Liver (tissue), 7 donors: ENCODE measurements at regions not wholly inside any gene's neighbourhood (a gene's known extent, or its start where the extent isn't known, plus 50 kb on each side); places are given as distances from the start of the nearest gene placed in this dataset.
"Not testable (repeated sequence)": the region's sequence is repeated elsewhere in the genome, so short reads cannot be mapped to it uniquely, and the experiment has no call there.

Experiments used
- DNase-seq: peaks from one replicate; pipeline ENCODE4 v3.0.0-alpha.2; 2017; ENCODE audit warnings: low spot score
- H3K27ac ChIP-seq, 2 donors: one replicate each; pipeline ENCODE4 v1.7.0; 2013; ENCODE audit warnings: inconsistent platforms in 2 of 2, low read length in 2 of 2, control low read depth in 1 of 2, low read depth in 1 of 2, mild to moderate bottlenecking in 1 of 2
- H3K27me3 ChIP-seq, 4 donors: one replicate each; pipeline versions ENCODE4 v1.6.1 to v1.7.0; 2013; ENCODE audit warnings: low read length in 3 of 4, inconsistent platforms in 1 of 4, mild to moderate bottlenecking in 1 of 4, moderate library complexity in 1 of 4; ENCODE audit not compliant: control insufficient read depth in 4 of 4, insufficient read depth in 4 of 4
- H3K36me3 ChIP-seq, 4 donors: one replicate each; pipeline versions ENCODE4 v1.6.1 to v1.7.0; 2013; ENCODE audit warnings: low read length in 3 of 4, mild to moderate bottlenecking in 3 of 4, low read depth in 1 of 4, moderate library complexity in 1 of 4; ENCODE audit not compliant: control insufficient read depth in 4 of 4, insufficient read depth in 3 of 4
- H3K4me1 ChIP-seq, 4 donors: one replicate each; pipeline versions ENCODE4 v1.6.1 to v1.7.0; 2013; ENCODE audit warnings: low read length in 3 of 4, mild to moderate bottlenecking in 3 of 4, moderate library complexity in 1 of 4; ENCODE audit not compliant: control insufficient read depth in 4 of 4, insufficient read depth in 4 of 4
- H3K4me3 ChIP-seq, 3 donors: one replicate each; pipeline versions ENCODE4 v1.6.1 to v1.7.0; 2013; ENCODE audit warnings: low read length in 3 of 3, control low read depth in 1 of 3, low read depth in 1 of 3, mild to moderate bottlenecking in 1 of 3
- H3K9ac ChIP-seq, 2 donors: one replicate each; pipeline ENCODE4 v1.7.0; 2013; ENCODE audit warnings: low read length in 2 of 2, mild to moderate bottlenecking in 2 of 2, moderate library complexity in 2 of 2, control low read depth in 1 of 2, low read depth in 1 of 2
- H3K9me3 ChIP-seq, 4 donors: one replicate each; pipeline versions ENCODE4 v1.6.1 to v1.7.0; 2013; ENCODE audit warnings: low read length in 3 of 4; ENCODE audit not compliant: control insufficient read depth in 4 of 4
- EGR1 ChIP-seq, 2 donors: IDR thresholded peaks; 2 replicates each; pipeline ENCODE4 v1.6.1; 2016 to 2018; ENCODE audit warnings: antibody characterized with exemption in 2 of 2, low read depth in 2 of 2
- FOXA1 ChIP-seq: IDR thresholded peaks from 2 replicates; pipeline ENCODE4 v1.6.1; 2016; ENCODE audit warnings: antibody characterized with exemption
- GABPA ChIP-seq, 2 donors: IDR thresholded peaks in 1 of 2; conservative IDR thresholded peaks in 1 of 2; 2 replicates each; pipeline ENCODE4 v1.6.1; 2016; ENCODE audit warnings: antibody characterized with exemption in 2 of 2, mild to moderate bottlenecking in 1 of 2, moderate library complexity in 1 of 2
- HNF4G ChIP-seq: IDR thresholded peaks from 2 replicates; pipeline ENCODE4 v1.6.1; 2016; ENCODE audit warnings: antibody characterized with exemption
- JUND ChIP-seq, 2 donors: IDR thresholded peaks; 2 replicates each; pipeline ENCODE4 v1.6.1; 2016; ENCODE audit warnings: antibody characterized with exemption in 2 of 2
- NR2F2 ChIP-seq: IDR thresholded peaks from 2 replicates; pipeline ENCODE4 v1.6.1; 2016; ENCODE audit warnings: antibody characterized with exemption
- RXRA ChIP-seq, 2 donors: IDR thresholded peaks; 2 replicates each; pipeline ENCODE4 v1.6.1; 2017 to 2018; ENCODE audit warnings: antibody characterized with exemption in 2 of 2, mild to moderate bottlenecking in 1 of 2
- SP1 ChIP-seq: IDR thresholded peaks from 2 replicates; pipeline ENCODE4 v1.6.1; 2018; ENCODE audit warnings: antibody characterized with exemption, mild to moderate bottlenecking
- TAF1 ChIP-seq: conservative IDR thresholded peaks from 2 replicates; pipeline ENCODE4 v1.6.1; 2016; ENCODE audit warnings: antibody characterized with exemption, mild to moderate bottlenecking
- YY1 ChIP-seq: IDR thresholded peaks from 2 replicates; pipeline ENCODE4 v1.6.1; 2016; ENCODE audit warnings: antibody characterized with exemption, mild to moderate bottlenecking
- WGBS: extraction: QIAGEN DNeasy Blood & Tissue Kit; methylation state at CpG from one replicate; pipeline ENCODE4 v1.1.7; 2013; 5-methylcytosine and 5-hydroxymethylcytosine counted together
- TF ChIP-seq, protein P1 (sequence below): IDR thresholded peaks from 2 replicates; pipeline ENCODE4 v1.6.1; 2016; ENCODE audit warnings: antibody characterized with exemption
- TF ChIP-seq, protein P2 (sequence below): IDR thresholded peaks from 2 replicates; pipeline ENCODE4 v1.6.1; 2016; ENCODE audit warnings: antibody characterized with exemption, mild to moderate bottlenecking
- TF ChIP-seq, protein P3 (sequence below): IDR thresholded peaks from 2 replicates; pipeline ENCODE4 v1.6.1; 2016; ENCODE audit warnings: antibody characterized with exemption
- TF ChIP-seq, protein P4 (sequence below): IDR thresholded peaks from 2 replicates; pipeline ENCODE4 v1.6.1; 2016; ENCODE audit warnings: antibody characterized with exemption
- donor health status: healthy.
- donor health status: healthy.
- donor health status: healthy.
- donor health status: healthy.

DNA sequence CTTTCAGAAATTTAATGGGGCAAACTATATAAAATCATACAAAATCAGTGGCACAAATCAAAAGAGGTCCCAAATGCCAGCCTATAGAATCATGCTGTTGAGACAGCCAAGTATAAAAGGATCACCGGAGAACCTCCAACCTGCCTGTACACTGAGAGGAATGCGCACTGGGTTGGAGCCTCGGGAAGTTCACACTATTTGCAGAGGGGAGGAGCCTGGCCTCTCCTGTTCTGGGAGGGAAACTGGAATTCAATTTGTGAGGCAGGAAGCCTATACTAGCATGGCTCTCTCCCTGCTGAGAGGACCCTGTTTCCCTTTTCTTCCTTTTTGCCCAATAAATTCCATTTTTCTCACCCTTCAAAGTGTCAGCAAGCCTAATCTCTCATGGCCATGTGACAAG lies 406.0 kb downstream of the HINT1 start:
- Histone ChIP-seq H3K4me3 (no peak overlapping the region), H3K4me1 (no peaks in the 10 kb centered on the region), H3K36me3 (no peaks in the 10 kb centered on the region), H3K27me3 (no peaks in the 10 kb centered on the region), H3K27ac (no peak overlapping the region), H3K9me3 (no peaks in the 10 kb centered on the region), H3K9ac (no peak overlapping the region)
- DNase-seq, result no peak
- 65% methylated on average over 3 of the region's 3 CpGs for WGBS
- TF ChIP-seq, protein P1, sequence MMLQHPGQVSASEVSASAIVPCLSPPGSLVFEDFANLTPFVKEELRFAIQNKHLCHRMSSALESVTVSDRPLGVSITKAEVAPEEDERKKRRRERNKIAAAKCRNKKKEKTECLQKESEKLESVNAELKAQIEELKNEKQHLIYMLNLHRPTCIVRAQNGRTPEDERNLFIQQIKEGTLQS, result no peak
- TF ChIP-seq, protein P2, sequence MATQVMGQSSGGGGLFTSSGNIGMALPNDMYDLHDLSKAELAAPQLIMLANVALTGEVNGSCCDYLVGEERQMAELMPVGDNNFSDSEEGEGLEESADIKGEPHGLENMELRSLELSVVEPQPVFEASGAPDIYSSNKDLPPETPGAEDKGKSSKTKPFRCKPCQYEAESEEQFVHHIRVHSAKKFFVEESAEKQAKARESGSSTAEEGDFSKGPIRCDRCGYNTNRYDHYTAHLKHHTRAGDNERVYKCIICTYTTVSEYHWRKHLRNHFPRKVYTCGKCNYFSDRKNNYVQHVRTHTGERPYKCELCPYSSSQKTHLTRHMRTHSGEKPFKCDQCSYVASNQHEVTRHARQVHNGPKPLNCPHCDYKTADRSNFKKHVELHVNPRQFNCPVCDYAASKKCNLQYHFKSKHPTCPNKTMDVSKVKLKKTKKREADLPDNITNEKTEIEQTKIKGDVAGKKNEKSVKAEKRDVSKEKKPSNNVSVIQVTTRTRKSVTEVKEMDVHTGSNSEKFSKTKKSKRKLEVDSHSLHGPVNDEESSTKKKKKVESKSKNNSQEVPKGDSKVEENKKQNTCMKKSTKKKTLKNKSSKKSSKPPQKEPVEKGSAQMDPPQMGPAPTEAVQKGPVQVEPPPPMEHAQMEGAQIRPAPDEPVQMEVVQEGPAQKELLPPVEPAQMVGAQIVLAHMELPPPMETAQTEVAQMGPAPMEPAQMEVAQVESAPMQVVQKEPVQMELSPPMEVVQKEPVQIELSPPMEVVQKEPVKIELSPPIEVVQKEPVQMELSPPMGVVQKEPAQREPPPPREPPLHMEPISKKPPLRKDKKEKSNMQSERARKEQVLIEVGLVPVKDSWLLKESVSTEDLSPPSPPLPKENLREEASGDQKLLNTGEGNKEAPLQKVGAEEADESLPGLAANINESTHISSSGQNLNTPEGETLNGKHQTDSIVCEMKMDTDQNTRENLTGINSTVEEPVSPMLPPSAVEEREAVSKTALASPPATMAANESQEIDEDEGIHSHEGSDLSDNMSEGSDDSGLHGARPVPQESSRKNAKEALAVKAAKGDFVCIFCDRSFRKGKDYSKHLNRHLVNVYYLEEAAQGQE, result no peak
- TF ChIP-seq TAF1 (no peak), GABPA (IDR thresholded peaks at IDR 0.05 in 1 of 2, conservative IDR thresholded peaks at IDR 0.05 in 1 of 2) (no peak), YY1 (no peak), HNF4G (no peak), NR2F2 (no peak), EGR1 (IDR thresholded peaks at IDR 0.05; ENCODE audit: low read depth in 2 of 2) (no peak), FOXA1 (no peak)
- TF ChIP-seq, protein P3, sequence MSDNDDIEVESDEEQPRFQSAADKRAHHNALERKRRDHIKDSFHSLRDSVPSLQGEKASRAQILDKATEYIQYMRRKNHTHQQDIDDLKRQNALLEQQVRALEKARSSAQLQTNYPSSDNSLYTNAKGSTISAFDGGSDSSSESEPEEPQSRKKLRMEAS, result no peak

DNA sequence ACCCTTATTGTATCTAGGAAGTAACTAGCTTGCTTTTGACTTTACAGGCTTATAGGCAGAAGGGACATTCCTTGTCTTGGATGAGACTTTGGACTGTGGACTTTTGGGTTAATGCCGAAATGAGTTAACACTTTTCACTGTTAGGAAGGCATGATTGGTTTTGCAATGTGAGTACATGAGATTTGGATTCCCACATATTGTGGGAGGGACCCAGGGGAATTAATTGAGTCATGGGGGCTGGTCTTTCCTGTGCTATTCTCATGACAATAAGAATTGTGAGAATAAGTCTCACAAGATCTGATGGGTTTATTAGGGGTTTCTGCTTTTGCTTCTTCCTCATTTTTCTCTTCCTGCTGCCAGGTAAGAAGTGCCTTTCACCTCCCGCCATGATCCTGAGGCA lies 417.5 kb downstream of the HINT1 start:
- H3K4me3 ChIP-seq, result no peak overlapping the region

DNA sequence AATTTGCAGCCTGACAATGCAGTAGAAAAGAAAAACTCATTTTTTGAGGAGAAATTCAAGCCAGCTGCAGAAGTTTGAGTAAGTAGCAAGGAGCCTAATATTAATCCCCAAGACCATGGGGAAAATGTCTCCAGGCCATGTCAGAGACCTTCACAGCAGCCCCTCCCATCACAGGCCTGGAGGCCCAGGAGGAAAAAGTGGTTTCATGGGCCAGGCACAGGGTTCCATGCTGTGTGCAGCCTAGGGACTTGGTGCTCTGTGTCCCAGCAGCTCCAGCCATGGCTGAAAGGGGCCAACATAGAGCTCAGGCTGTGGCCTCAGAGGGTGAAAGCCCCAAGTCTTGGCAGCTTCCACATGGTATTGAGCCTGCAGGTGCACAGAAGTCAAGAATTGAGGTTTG lies 418.4 kb downstream of the HINT1 start:
- H3K9me3 ChIP-seq, H3K4me3 ChIP-seq, H3K9ac ChIP-seq, H3K27me3 ChIP-seq, H3K27ac ChIP-seq, H3K4me1 ChIP-seq, H3K36me3 ChIP-seq, DNase-seq: not testable (repeated sequence)

More for the DNA sequence above, 417.5 kb downstream of the HINT1 start:
- Histone ChIP-seq H3K27ac (no peak overlapping the region), H3K27me3 (no peaks in the 10 kb centered on the region), H3K9me3 (no peaks in the 10 kb centered on the region), H3K4me1 (no peaks in the 10 kb centered on the region), H3K36me3 (no peaks in the 10 kb centered on the region), H3K9ac (no peak overlapping the region)
- no peak for DNase-seq
- 72% methylated on average over 2 of the region's 2 CpGs for WGBS
- TF ChIP-seq, protein P1, result no peak
- TF ChIP-seq NR2F2 (no peak), SP1 (no peak), HNF4G (no peak), JUND (IDR thresholded peaks at IDR 0.05) (no peak), YY1 (no peak), RXRA (IDR thresholded peaks at IDR 0.05) (no peak), GABPA (IDR thresholded peaks at IDR 0.05 in 1 of 2, conservative IDR thresholded peaks at IDR 0.05 in 1 of 2) (no peak)
- TF ChIP-seq, protein P2, result no peak
- TF ChIP-seq, protein P4, sequence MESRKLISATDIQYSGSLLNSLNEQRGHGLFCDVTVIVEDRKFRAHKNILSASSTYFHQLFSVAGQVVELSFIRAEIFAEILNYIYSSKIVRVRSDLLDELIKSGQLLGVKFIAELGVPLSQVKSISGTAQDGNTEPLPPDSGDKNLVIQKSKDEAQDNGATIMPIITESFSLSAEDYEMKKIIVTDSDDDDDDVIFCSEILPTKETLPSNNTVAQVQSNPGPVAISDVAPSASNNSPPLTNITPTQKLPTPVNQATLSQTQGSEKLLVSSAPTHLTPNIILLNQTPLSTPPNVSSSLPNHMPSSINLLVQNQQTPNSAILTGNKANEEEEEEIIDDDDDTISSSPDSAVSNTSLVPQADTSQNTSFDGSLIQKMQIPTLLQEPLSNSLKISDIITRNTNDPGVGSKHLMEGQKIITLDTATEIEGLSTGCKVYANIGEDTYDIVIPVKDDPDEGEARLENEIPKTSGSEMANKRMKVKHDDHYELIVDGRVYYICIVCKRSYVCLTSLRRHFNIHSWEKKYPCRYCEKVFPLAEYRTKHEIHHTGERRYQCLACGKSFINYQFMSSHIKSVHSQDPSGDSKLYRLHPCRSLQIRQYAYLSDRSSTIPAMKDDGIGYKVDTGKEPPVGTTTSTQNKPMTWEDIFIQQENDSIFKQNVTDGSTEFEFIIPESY, result no peak
